ENCODE measurements at regions not wholly inside any gene's neighbourhood (a gene's known extent, or its start where the extent isn't known, plus 50 kb on each side); places are given as distances from the start of the nearest gene placed in this dataset.

- Histone ChIP-seq H3K79me2 (ENCODE audit: control insufficient read depth, insufficient read depth, low read length) (no peaks in the 10 kb centered on the region), H3K9me3 (replicated peaks; ENCODE audit: control insufficient read depth, insufficient read depth, low read length) (no peaks in the 10 kb centered on the region), H3K9me1 (replicated peaks; ENCODE audit: control insufficient read depth, extremely low read depth, insufficient read depth, low read length) (no peaks in the 10 kb centered on the region), H2AFZ (ENCODE audit: low read depth, low read length) (no peak overlapping the region), H3K4me2 (ENCODE audit: insufficient read depth, low read length) (no peak overlapping the region), H3K27ac (ENCODE audit: insufficient read depth, low read depth, low read length) (no peak overlapping the region), H4K20me1 (replicated peaks; ENCODE audit: control insufficient read depth, extremely low read depth, insufficient read depth, low read length) (no peaks in the 10 kb centered on the region), H3K4me1 (ENCODE audit: control insufficient read depth, extremely low read depth, insufficient read depth, low read length) (no peaks in the 10 kb centered on the region), H3K36me3 (ENCODE audit: control insufficient read depth in 2 of 2, extremely low read depth in 1 of 2, insufficient read depth in 2 of 2, low read length in 2 of 2) (no peaks in the 10 kb centered on the region), H3K4me3 (replicated peaks in 1 of 3; ENCODE audit: insufficient read depth in 1 of 3, low read depth in 1 of 3, low read length in 3 of 3) (no peak overlapping the region), H3K9ac (replicated peaks; ENCODE audit: extremely low read depth, insufficient read depth, low read length) (no peak overlapping the region), H3K27me3 (ENCODE audit: control insufficient read depth in 2 of 2, insufficient read depth in 2 of 2, low read length in 2 of 2) (no peaks in the 10 kb centered on the region)
- no peak for FAIRE-seq
- TF ChIP-seq FOS (IDR thresholded peaks at IDR 0.05; ENCODE audit: borderline replicate concordance, insufficient read depth, low read length) (no peak), GATA2 (IDR thresholded peaks at IDR 0.05; ENCODE audit: insufficient read depth, insufficient read length, low read depth, low read length) (no peak), MYC (IDR thresholded peaks at IDR 0.05; ENCODE audit: low read depth, low read length) (no peak), POLR2A (IDR thresholded peaks at IDR 0.05; ENCODE audit: low read depth, low read length) (no peak), EZH2 (IDR thresholded peaks at IDR 0.05; ENCODE audit: borderline replicate concordance, low read depth, low read length, severe bottlenecking) (no peak), MAX (IDR thresholded peaks at IDR 0.05; ENCODE audit: insufficient read depth, insufficient read length) (no peak), POLR2AphosphoS5 (IDR thresholded peaks at IDR 0.05; ENCODE audit: insufficient read depth, low read depth, low read length) (no peak), CTCF (IDR thresholded peaks at IDR 0.05; ENCODE audit: extremely low read depth in 1 of 2, insufficient read depth in 1 of 2, low read depth in 1 of 2, low read length in 2 of 2) (no peak)
- dilution Hi-C loops (cut with MboI; ENCODE audit: extremely low pct_ligation_motif_present, low sequenced_read_pairs) = no loop called here
- ChIA-PET POLR2A (no interaction called here), CTCF (no interaction called here)
- intact Hi-C loops (cut with micrococcal nuclease) = no loop called here
- no peak for DNase-seq (ENCODE audit: low read depth, low spot score)
- BruUV-seq (replicated peaks) = no TSS peak
Observed at GRCh38 chr5:2000591-2000990, 117.9 kb upstream of the IRX4 start.

Measured in endothelial cell of umbilical vein (primary cell).